Ovary (tissue), 3 donors: ENCODE measurements at regions not wholly inside any gene's neighbourhood (a gene's known extent, or its start where the extent isn't known, plus 50 kb on each side); places are given as distances from the start of the nearest gene placed in this dataset.

Experiments
- EP300 ChIP-seq: sonication (generic); formaldehyde crosslinking; IDR thresholded peaks from one replicate; pipeline ENCODE4 v1.6.1; 2017; ENCODE audit warnings: antibody characterized with exemption
- POLR2A ChIP-seq: fragments of 450-650 bp; IDR thresholded peaks from one replicate; pipeline ENCODE4 v1.6.1; 2017; ENCODE audit warnings: antibody characterized with exemption, mild to moderate bottlenecking, moderate library complexity
- TF ChIP-seq, protein P1 (sequence below), 3 donors: fragments of 450-650 bp in 2 of 3; fragments of 200-600 bp in 1 of 3; IDR thresholded peaks; one replicate each; pipeline versions ENCODE4 v1.5.1 to v1.8.0; 2016 to 2022; ENCODE audit warnings: antibody characterized with exemption in 3 of 3, mild to moderate bottlenecking in 1 of 3
- donor health status: DM: no; HTN: no; CAD: no.

DNA sequence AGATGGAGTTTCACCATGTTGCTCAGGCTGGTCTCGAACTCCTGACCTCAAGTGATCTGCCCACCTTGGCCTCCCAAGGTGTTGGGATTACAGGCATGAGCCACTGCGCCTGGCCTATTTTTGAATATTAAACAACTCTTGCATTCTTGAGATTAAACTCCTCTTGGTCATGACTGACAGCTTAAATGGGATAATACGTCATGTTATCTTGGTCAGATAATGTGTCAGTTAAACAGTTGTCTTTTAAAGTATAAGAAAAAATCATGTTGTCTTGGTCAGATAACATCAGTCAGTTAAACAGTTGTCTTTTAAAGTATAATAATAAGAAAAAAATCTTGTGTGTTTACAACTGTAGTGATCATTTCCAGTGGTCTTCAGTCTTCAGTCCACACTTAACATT lies 73.6 kb upstream of the SYPL1 start:
- TF ChIP-seq, protein P1, sequence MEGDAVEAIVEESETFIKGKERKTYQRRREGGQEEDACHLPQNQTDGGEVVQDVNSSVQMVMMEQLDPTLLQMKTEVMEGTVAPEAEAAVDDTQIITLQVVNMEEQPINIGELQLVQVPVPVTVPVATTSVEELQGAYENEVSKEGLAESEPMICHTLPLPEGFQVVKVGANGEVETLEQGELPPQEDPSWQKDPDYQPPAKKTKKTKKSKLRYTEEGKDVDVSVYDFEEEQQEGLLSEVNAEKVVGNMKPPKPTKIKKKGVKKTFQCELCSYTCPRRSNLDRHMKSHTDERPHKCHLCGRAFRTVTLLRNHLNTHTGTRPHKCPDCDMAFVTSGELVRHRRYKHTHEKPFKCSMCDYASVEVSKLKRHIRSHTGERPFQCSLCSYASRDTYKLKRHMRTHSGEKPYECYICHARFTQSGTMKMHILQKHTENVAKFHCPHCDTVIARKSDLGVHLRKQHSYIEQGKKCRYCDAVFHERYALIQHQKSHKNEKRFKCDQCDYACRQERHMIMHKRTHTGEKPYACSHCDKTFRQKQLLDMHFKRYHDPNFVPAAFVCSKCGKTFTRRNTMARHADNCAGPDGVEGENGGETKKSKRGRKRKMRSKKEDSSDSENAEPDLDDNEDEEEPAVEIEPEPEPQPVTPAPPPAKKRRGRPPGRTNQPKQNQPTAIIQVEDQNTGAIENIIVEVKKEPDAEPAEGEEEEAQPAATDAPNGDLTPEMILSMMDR (IDR thresholded peaks at IDR 0.05): no peak
- no peak for TF ChIP-seq POLR2A
- TF ChIP-seq EP300: no peak
